ENCODE measurements at regions not wholly inside any gene's neighbourhood (a gene's known extent, or its start where the extent isn't known, plus 50 kb on each side); places are given as distances from the start of the nearest gene placed in this dataset.

DNA sequence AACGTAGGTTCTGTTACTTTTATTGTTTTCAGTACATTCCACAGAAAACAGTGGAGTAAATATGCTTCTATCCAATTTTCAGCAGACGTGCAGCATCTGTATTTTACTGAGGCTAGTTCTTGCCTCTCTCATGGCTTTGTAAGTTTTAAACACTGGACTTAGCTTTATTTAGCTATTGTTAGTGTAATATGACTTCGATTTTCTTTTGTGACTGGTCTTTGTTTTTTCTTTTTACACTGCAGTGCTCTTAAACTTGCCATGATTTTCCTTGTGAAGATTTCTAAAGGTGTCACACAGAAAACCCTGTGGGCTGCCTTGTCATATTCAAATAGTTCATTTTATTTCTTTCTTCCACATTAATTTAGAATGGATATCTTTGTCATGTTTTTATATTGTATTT, 1234.9 kb upstream of the CITED2 start:
- POLR2A ChIA-PET: no interaction called here
- CTCF ChIA-PET: no interaction called here
- Mint-ChIP-seq H3K36me3 (ENCODE audit: low read depth) (no peaks in the 10 kb centered on the region), H3K4me3 (no peak overlapping the region), H3K27ac (no peak overlapping the region), H3K9me3 (ENCODE audit: low read depth) (no peaks in the 10 kb centered on the region), H3K27me3 (no peaks in the 10 kb centered on the region), H3K4me1 (no peaks in the 10 kb centered on the region)
- no peak for ATAC-seq
- no peak for DNase-seq
- intact Hi-C loops (cut with DNase I, micrococcal nuclease): no loop called here

DNA sequence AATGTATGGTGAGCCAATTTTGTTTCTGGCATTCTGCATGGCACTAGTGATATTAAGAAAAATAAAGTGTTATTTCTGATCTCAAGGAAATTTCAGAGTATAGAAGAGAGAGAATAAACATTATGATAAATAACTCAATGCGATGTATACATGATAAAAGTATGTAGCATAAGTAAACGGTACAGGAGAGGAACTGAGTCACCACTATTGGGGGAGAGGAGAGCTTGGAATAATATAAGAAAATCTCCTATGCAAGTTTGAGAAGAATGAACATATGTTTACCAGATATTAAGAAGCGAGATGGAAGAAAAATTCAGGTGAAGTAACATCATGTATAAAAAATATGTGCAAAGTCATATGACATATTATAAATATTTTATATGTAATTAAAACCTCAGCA, 1230.3 kb upstream of the CITED2 start:
- ChIA-PET POLR2A (no interaction called here), CTCF (interaction anchor here (0.6 kb wide), 1 partner anchor 38 kb away, joined by 3 read pairs; no protein-coding TSS in a partner anchor)
- Mint-ChIP-seq H3K36me3 (ENCODE audit: low read depth) (no peaks in the 10 kb centered on the region), H3K27me3 (peaks cover 12% of the 10 kb centered on the region), H3K4me1 (no peaks in the 10 kb centered on the region), H3K4me3 (no peak overlapping the region), H3K27ac (no peak overlapping the region), H3K9me3 (ENCODE audit: low read depth) (no peaks in the 10 kb centered on the region)
- intact Hi-C loops (cut with DNase I, micrococcal nuclease): no loop called here
- no peak for ATAC-seq
- no peak for DNase-seq

DNA sequence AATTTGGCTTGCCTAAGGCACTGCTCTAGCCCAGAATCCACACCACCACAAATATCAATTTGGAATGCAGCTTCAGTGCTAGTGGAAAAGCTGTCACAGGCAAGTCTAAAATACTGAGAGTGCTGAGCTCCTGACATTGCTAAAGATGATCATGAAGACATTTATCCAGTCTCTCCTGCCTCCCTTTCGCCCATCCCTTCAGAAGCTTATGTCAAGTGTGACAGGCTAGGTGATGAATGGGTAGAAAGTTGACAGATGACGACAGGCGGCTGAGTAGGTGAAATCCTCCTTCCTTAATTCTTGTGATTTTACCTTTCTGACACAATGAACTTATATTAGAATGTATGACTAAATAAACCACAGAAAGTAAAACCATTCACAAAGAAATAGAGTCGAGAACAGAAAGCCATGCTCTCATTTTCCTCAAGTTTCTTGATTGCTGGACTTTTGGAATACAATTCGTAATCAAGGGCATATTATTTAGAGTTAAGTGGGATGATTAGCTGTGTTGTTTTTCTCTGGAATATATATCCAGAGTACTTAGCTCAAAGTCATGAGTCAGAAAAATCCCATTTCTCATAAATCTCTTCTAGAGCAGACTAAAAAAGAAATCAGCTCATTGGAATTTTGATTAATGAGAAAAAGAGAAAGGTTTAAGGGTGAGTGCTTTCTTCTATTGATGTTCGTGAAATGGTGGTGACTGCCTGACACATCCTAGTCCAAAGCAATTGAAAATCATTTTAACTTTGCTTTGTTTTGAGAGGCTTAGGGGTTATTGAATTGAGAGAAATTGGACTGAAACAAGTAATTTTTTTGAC, 1228.2 kb upstream of the CITED2 start:
- H3K4me3 Mint-ChIP-seq: no peak overlapping the region
- ChIA-PET POLR2A (no interaction called here), CTCF (interaction anchor here (0.8 kb wide), 1 partner anchor 588 kb away, joined by 3 read pairs; no protein-coding TSS in a partner anchor)
- H3K9me3 Mint-ChIP-seq (ENCODE audit: low read depth): no peaks in the 10 kb centered on the region
- no peak overlapping the region for H3K27ac Mint-ChIP-seq
- DNase-seq (no peak), ATAC-seq (no peak)
- no peaks in the 10 kb centered on the region for H3K36me3 Mint-ChIP-seq (ENCODE audit: low read depth)
- no peaks in the 10 kb centered on the region for H3K4me1 Mint-ChIP-seq
- peaks cover 14% of the 10 kb centered on the region for H3K27me3 Mint-ChIP-seq
- intact Hi-C loops (cut with DNase I, micrococcal nuclease): no loop called here

DNA sequence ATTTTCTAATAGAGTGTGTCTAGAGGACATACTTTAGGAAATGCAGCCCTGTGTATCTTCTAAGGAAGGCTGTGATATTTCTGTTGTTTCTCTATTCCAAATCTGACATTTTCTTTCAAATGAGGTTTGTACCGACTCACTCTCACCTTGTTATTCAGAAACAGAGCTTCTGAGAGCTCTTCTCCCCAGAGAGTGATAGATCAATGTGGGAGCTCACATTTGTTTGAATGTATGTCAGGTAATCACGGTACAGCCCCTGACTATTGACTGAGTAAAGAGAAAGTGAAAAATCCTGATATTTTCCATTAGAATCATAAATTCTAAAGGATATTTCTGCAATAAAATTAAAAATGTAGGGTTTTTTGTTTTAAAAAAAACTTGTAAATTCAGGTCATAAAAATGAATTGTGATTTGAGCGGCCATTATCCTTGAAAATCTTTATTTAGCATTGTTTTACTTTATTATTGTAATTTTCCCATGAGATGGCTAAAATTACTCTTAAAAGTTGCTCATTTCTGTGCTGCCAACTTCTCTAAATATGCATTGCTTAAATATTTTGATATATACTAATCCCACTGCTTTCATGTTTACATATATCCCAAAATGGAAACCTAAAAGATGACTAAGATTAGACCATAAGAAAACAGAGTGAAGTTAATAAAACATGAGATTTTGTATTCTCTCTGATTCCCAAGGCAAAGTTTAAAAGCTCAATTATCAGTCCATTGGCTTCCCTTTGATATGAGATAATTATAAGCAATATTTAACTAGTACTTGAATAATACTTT, 1226.8 kb upstream of the CITED2 start:
- Mint-ChIP-seq H3K4me3 (no peak overlapping the region), H3K9me3 (ENCODE audit: low read depth) (no peaks in the 10 kb centered on the region), H3K36me3 (ENCODE audit: low read depth) (no peaks in the 10 kb centered on the region), H3K4me1 (no peaks in the 10 kb centered on the region), H3K27ac (no peak overlapping the region), H3K27me3 (peaks cover 14% of the 10 kb centered on the region)
- no peak for ATAC-seq
- intact Hi-C loops (cut with DNase I, micrococcal nuclease): no loop called here
- DNase-seq: no peak
- CTCF ChIA-PET: interaction anchor here (0.6 kb wide), 1 partner anchor 9 kb away, joined by 3 read pairs; no protein-coding TSS in a partner anchor
- POLR2A ChIA-PET: interaction anchor here (0.6 kb wide), 1 partner anchor 1380 kb away, joined by 4 read pairs; no protein-coding TSS in a partner anchor

DNA sequence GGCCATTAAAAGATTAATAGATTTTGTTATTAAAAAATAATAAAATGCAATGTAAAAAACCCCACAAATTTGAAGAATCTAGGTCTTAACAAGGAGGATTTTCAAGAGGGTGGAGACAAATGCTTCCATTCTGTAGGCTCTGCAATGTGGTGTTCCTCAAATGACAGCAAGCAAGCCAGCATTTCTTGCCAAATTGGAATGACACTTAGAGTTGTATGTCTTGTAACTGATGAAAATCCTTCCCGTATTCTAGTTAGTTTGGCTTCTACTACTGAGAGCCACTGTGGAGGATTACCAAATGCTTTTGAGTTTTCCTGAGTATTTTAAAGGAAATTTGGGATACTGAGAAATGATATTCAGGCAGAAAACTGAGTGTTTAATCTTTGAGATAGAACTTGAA, 1225.5 kb upstream of the CITED2 start:
- H3K36me3 Mint-ChIP-seq (ENCODE audit: low read depth): no peaks in the 10 kb centered on the region
- ChIA-PET POLR2A (no interaction called here), CTCF (no interaction called here)
- ATAC-seq (no peak), DNase-seq (no peak)
- no peak overlapping the region for H3K27ac Mint-ChIP-seq
- no peak overlapping the region for H3K4me3 Mint-ChIP-seq
- H3K9me3 Mint-ChIP-seq (ENCODE audit: low read depth): no peaks in the 10 kb centered on the region
- peaks cover 19% of the 10 kb centered on the region for H3K27me3 Mint-ChIP-seq
- no peaks in the 10 kb centered on the region for H3K4me1 Mint-ChIP-seq
- intact Hi-C loops (cut with DNase I, micrococcal nuclease): no loop called here

DNA sequence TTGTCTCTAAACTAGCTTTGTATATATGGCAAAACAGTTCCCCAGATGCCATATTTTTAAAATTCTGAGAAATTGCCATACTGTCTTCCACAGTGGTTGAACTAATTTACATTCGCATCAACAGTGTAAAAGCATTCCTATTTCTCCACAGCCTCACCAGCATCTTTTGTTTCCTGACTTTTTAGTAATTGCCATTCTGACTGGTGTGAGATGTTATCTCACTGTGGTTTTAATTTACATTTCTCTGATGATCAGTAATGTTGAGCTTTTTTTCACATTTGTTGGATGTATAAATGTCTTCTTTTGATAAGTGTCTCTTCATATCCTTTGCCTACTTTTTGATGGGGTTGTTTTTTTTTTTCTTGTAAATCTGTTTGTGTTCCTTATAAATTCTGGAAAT, 1222.7 kb upstream of the CITED2 start:
- intact Hi-C loops (cut with DNase I, micrococcal nuclease): no loop called here
- DNase-seq (no peak), ATAC-seq (no peak)
- Mint-ChIP-seq H3K4me1 (no peaks in the 10 kb centered on the region), H3K27ac (no peak overlapping the region), H3K27me3 (peaks cover 21% of the 10 kb centered on the region), H3K36me3 (ENCODE audit: low read depth) (no peaks in the 10 kb centered on the region), H3K9me3 (ENCODE audit: low read depth) (peaks cover 2% of the 10 kb centered on the region), H3K4me3 (no peak overlapping the region)
- ChIA-PET CTCF (no interaction called here), POLR2A (no interaction called here)

DNA sequence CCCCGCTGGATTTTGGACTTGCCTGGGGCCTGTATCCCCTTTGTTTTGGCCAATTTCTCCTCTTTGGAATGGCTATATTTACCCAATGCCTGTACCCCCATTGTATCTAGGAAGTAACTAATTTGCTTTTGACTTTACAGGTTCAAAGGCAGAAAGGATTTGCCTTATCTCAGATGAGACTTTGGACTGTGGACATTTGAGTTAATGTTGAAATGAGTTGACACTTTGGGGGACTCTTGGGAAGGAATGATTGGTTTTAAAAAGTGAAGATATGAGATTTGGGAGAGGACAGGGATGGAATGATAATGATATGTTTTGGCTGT, 1220.3 kb upstream of the CITED2 start:
- ATAC-seq (no peak), DNase-seq (no peak)
- Mint-ChIP-seq H3K36me3 (ENCODE audit: low read depth) (no peaks in the 10 kb centered on the region), H3K9me3 (ENCODE audit: low read depth) (peaks cover 2% of the 10 kb centered on the region), H3K27ac (no peak overlapping the region), H3K4me1 (no peaks in the 10 kb centered on the region), H3K4me3 (no peak overlapping the region), H3K27me3 (peaks cover 10% of the 10 kb centered on the region)
- CTCF ChIA-PET: interaction anchor here (1.3 kb wide), 1 partner anchor 19 kb away, joined by 4 read pairs; no protein-coding TSS in a partner anchor
- intact Hi-C loops (cut with DNase I, micrococcal nuclease): no loop called here
- POLR2A ChIA-PET: no interaction called here

DNA sequence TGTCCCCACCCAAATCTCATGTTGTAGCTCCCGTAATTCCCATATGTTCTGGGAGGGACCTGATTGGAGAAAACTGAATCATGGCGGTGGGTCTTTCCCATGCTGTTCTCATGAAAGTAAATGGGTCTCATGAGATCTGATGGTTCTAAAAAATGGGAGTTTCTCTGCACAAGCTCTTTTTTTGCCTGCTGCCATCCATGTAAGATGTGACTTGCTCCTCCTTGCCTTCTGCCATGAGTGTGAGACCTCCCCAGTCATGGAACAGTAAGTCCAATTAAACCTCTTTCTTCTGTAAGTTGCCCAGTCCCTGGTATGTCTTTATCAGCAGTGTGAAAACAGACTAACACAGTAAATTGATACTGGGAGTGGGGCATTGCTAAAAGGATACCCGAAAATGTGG, 1218.4 kb upstream of the CITED2 start:
- no peak overlapping the region for H3K27ac Mint-ChIP-seq
- ChIA-PET CTCF (no interaction called here), POLR2A (no interaction called here)
- H3K4me1 Mint-ChIP-seq: no peaks in the 10 kb centered on the region
- H3K36me3 Mint-ChIP-seq (ENCODE audit: low read depth): no peaks in the 10 kb centered on the region
- DNase-seq: no peak
- no peak for ATAC-seq
- intact Hi-C loops (cut with DNase I, micrococcal nuclease): no loop called here
- peaks cover 2% of the 10 kb centered on the region for H3K9me3 Mint-ChIP-seq (ENCODE audit: low read depth)
- H3K4me3 Mint-ChIP-seq: no peak overlapping the region
- H3K27me3 Mint-ChIP-seq: peaks cover 8% of the 10 kb centered on the region

DNA sequence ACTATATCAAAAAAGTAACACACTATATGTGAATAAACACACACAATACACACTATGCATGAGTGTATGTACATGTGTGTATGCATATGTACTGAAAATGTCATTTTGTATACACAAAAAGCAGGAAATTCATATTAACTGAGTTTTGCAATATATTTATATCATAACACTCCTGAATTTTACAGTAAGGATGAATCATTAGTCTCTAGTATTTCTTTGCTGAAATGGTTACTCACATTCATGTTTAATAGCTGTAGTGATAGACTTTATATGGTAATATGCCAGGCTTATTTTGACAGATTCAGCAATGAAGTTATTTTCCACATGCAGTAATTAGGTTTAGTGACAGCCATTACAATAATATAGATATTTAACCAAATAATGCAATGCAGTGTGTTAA, 1216.2 kb upstream of the CITED2 start:
- Mint-ChIP-seq H3K9me3 (ENCODE audit: low read depth) (peaks cover 8% of the 10 kb centered on the region), H3K36me3 (ENCODE audit: low read depth) (no peaks in the 10 kb centered on the region), H3K4me1 (peaks cover 10% of the 10 kb centered on the region), H3K27me3 (peaks cover 8% of the 10 kb centered on the region), H3K27ac (no peak overlapping the region), H3K4me3 (no peak overlapping the region)
- intact Hi-C loops (cut with DNase I, micrococcal nuclease): no loop called here
- DNase-seq: no peak
- ChIA-PET CTCF (no interaction called here), POLR2A (no interaction called here)
- ATAC-seq: no peak

DNA sequence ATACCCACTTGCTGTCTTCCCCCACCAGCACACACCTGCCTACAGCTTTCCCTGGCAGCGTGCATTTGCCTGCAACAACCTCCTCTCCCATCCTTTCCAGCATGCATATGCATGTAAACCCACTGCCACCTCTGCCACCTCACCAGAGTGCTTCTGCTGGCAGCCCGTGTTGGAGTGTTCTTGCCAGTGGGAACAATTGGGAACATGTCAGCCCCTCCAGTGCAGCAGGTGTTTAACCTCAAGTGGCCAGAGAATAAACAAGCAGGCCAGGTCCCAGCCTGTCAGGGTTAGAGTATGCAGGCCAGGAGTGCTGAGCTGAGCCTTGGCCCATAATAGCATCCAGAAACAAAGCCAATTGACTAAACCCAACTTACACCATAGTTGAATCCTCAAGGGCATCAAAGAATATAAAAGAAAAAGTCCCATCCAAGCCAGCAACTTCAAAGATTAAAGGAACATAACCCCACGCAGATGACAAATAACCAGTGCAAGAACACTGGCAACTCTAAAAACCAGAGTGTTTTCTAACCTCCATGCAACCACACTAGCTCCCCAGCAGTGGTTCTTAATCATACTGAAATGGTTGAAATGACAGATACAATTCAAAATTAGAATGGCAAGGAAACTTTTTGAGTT, 1212.1 kb upstream of the CITED2 start:
- Mint-ChIP-seq H3K27me3 (peaks cover 4% of the 10 kb centered on the region), H3K36me3 (ENCODE audit: low read depth) (no peaks in the 10 kb centered on the region), H3K4me1 (peaks cover 13% of the 10 kb centered on the region), H3K27ac (peak overlapping the region; percentile 60), H3K4me3 (no peak overlapping the region), H3K9me3 (ENCODE audit: low read depth) (peaks cover 5% of the 10 kb centered on the region)
- CTCF ChIA-PET: interaction anchor here (0.7 kb wide), 1 partner anchor 12 kb away, joined by 3 read pairs; no protein-coding TSS in a partner anchor
- DNase-seq (peak; percentile 57), ATAC-seq (peak; percentile 90)
- intact Hi-C loops (cut with DNase I, micrococcal nuclease): loop anchor here (1.0 to 2.0 kb wide), 3 partner anchors 222 to 1214 kb away; no protein-coding TSS in a partner anchor
- POLR2A ChIA-PET: interaction anchor here (0.7 kb wide), 1 partner anchor 725 kb away, joined by 3 read pairs; no protein-coding TSS in a partner anchor

DNA sequence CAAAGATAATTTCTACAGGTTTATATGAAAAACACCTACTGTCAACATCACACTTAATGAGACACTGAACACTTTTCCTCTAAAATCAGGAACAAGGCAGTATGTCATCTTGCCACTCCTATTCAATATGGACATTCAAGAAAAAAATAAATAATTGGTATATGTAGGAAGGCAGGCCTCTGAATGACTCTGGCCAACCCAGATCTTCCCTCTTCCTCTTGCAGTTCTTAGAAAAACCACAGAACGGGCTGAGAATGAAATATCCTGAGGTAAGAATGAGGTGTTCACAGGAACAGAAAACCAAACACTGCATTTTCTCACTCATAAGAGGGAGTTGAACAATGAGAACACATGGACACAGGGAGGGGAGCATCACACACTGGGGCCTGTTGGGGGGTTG, 1207.2 kb upstream of the CITED2 start:
- intact Hi-C loops (cut with DNase I, micrococcal nuclease): no loop called here
- H3K27me3 Mint-ChIP-seq: peaks cover 17% of the 10 kb centered on the region
- H3K36me3 Mint-ChIP-seq (ENCODE audit: low read depth): no peaks in the 10 kb centered on the region
- no peak overlapping the region for H3K4me3 Mint-ChIP-seq
- H3K27ac Mint-ChIP-seq: no peak overlapping the region
- ATAC-seq (peak; percentile 63), DNase-seq (no peak)
- ChIA-PET POLR2A (no interaction called here), CTCF (no interaction called here)
- H3K9me3 Mint-ChIP-seq (ENCODE audit: low read depth): no peaks in the 10 kb centered on the region
- H3K4me1 Mint-ChIP-seq: peaks cover 10% of the 10 kb centered on the region
